HG03196 (cell line): ENCODE measurements at regions not wholly inside any gene's neighbourhood (a gene's known extent, or its start where the extent isn't known, plus 50 kb on each side); places are given as distances from the start of the nearest gene placed in this dataset.

Experiments
- ATAC-seq: cut with Tn5 transposase; IDR thresholded peaks from one replicate; pipeline ENCODE4 v1.9.1; 2021; ENCODE audit not compliant: unreplicated experiment

GRCh38 chr3:190790185-190790584, 72.3 kb downstream of the GMNC start:
- ATAC-seq, result no peak

DNA sequence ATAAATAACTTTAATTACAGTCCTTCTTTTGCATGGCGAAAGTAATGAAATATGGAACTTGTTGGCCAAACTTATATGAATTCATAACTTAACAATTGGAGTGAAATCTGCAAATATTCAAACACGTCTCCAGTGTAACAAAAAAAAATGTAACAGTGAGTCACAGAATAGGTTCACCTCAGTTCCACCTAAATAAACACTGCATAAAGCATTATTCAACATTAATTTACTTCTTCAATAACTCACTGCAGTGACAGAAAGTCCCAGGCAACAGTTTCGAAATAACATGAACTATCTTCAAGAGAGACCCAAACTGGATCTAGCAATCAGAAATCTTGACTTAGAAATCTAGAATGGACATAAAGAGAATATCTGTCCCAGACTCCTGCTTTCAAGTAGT, 75.6 kb downstream of the GMNC start:
- no peak for ATAC-seq

- ATAC-seq, result no peak
These were observed 77.4 kb downstream of the GMNC start for GRCh38 chr3:190785047-190785446.

GRCh38 chr3:190780524-190780923, 82.0 kb downstream of the GMNC start:
- no peak for ATAC-seq

- no peak for ATAC-seq
These were observed 87.9 kb downstream of the GMNC start for GRCh38 chr3:190774633-190775032.

- no peak for ATAC-seq
These were observed 88.5 kb downstream of the GMNC start for GRCh38 chr3:190773948-190774347.

DNA sequence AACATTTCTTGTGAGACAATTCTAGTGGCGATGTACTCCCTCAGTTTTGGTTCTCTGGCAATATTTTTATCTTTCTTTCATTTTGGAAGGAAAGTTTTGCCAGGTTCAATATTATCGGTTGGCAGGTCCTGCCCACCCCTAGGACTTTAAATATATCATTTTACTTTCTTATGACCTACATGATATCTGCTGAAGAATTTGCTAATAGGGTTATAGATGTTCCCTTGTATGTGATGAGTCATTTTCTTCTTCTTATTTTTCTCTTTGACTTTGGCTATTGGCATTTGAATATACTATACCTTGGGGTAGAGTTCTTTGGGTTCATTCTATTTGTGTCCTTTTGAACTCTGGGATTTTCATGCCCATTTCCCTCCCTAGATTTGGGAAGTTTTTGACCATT, 89.7 kb downstream of the GMNC start:
- no peak for ATAC-seq

GRCh38 chr3:190768891-190769290, 93.6 kb downstream of the GMNC start:
- no peak for ATAC-seq

GRCh38 chr3:190767851-190768250, 94.6 kb downstream of the GMNC start:
- ATAC-seq, result no peak

DNA sequence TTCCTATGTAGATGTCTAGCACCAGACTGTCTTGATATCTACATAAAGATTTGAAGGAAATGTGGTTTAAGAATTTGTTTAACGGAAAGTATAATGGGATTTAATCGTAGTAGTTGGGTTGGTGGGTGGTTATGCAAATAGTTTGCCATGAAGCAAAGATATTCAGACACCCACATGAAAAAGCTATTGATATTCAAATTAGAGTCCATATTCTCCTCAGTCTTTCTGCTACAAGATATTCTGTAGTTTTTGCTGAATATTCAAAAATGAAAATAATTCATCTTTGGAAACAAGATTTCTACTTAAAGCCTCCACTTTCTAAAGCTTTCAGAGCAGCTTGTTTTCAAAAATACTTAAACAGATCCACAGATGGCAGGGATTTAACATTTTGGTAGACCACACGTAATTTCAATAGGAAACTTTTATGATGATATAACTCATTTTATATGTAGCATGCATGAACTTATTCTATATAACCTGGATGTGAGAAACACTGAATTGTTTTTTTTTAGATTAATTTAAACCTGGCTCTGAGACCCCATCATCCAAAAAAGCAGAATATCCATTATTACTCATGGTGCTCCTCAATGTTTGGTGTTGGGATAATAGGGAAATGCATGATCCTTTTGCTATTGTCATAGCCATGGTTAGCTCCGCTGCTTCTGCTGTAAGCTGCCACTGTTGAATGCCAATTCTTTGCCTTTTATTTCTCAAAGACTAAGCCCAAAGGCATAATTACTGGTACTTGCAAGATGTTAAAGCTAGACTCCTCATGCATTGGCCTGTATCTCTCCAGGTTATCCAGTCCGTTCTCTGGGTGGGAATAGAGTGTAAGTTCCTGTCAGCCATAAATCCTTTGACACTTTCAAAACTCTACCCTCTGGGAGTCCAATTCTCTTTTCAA, 98.0 kb downstream of the GMNC start:
- no peak for ATAC-seq

- ATAC-seq, result no peak
These were observed 99.7 kb downstream of the GMNC start for GRCh38 chr3:190762801-190763200.

DNA sequence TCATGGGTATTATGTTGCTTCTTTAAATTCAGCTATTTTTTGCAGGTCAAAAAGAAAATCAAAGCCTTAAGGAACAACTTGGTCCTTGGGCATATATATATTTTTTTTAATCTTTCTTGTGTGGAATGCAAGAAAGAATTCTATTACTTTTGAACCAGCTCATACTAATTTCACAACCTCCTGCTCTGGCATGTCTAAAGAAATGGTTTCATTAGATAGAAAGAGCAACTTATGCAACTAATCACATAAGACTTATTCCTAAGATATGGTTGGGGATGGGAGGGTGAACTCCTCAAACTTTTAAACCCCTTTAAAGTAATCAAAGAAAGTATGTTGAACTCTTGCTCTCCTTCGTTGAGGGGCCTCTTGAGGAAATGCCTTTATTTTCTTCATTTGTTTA, 114.9 kb downstream of the GMNC start:
- no peak for ATAC-seq

DNA sequence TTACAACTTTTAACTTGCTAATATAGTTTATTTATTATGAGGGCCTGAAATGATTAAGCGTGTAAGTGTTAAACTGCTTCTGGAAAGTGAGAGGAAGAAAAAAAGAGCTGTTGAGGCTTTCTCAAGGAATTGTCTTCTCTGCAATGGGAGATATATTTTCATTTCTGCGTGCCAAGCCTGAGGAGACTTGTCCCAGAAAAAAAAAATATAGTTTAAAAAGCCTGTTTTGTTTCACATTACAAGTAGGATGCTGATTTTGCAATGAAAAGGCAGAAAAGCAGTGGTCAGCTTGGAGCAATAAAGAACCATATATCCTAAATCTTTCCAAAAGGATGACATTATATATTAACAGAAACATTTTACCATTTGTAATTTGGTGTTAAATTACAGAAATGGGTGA, 115.5 kb downstream of the GMNC start:
- ATAC-seq, result no peak

- ATAC-seq, result no peak
These were observed 116.0 kb downstream of the GMNC start for GRCh38 chr3:190746531-190746930.

GRCh38 chr3:190741788-190742187, 120.7 kb downstream of the GMNC start:
- no peak for ATAC-seq

DNA sequence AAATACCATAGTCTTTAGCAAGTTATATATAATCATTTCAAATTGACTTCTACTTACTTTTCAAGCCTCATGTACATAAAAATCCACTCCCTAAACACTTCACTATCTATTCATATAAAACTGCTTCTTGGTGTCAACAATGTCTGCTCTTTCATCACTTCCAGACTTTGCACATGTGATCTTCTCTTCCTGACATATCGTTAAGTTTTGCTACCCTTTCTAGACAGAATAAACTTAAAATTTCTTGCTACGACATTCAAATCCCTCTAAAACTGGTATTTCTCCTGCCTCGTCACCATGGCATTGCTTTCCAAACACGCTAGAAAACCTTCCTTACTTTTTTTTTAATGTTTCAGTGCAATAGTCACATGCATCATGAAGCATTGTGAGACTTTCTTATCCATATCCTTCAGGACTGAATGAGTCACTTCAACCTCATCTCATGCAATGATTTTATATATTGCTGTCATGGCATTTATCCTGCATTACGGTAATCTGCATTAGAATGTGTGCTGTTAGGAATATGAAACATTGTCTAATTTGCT, 122.8 kb downstream of the GMNC start:
- no peak for ATAC-seq

DNA sequence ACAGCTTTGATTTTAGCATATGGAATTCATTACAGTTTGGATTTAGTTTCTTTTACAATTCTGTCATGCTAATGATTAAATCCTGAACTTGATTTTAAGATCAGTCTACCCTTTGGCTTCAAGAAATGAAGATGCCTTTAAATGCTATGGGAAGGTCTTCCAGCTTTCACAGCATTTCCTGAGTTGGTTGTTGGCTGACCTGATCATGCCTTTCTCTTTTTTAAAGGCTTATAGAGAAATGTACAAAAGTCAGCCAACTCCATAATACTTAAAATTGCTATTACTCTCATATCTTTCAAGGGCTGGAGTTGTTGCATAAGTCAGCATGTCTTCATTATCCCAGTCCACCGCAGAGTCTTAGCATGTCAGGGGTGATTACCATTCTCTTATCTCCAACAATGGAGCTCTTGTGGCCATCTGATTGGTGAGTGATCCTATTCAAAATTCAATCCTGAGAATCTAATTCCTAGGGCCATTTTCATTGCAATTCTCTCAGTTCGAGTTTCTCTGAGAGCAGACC, 123.8 kb downstream of the GMNC start:
- no peak for ATAC-seq

DNA sequence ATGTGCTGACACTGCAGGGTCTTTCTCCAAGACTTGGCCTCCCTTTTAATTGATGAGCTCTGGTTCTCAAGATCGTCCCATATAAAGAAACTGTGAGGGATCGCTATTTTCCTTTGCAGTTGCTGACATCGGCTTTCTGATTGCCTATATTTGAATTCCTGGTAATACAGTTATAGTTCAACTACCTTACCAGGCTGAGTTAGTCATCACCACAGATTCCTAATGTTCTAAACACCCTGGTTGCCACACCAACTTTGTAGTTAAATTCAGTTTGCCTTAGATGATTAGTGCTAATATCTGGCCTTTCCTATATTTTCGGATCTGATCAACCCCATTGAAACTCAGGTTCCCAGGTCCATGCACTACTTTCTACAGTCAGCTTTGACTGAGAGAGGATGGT, 125.0 kb downstream of the GMNC start:
- ATAC-seq, result no peak

- no peak for ATAC-seq
These were observed 128.0 kb downstream of the GMNC start for GRCh38 chr3:190734490-190734889.

- ATAC-seq, result no peak
These were observed 128.8 kb downstream of the GMNC start for GRCh38 chr3:190733591-190734146.

GRCh38 chr3:190731596-190731995, 130.9 kb downstream of the GMNC start:
- ATAC-seq, result no peak

DNA sequence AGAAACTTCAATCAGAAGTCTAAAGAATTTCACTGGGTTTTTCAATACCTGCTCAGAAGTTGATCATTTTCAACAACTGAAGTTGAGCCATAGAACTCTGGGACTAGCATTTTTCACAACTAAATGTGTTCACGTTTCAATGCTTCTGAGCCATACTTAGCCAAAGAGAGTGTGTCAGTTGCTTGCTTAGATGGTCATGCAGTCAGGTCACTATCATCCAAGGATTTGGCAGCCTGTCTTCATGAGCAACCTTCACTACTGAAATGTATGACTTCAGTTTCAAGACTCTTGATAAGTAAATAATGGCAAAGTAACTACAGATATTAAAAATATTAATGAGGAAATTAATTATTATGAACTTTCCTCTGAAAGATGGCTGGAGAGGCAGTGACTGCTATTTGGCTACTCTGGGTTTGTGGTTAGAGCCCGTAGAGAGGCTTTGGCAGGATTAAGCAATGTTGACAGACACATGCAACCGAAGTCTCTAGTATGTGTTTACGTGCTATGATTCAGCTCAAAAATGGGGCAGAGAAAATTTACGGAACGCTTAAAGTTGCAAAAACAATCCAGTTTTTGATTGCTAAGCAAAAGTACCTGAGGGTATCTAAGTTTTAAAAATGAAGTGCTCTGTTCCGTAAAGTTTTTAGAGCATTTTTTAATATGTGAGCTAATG, 133.8 kb downstream of the GMNC start:
- no peak for ATAC-seq
